ENCODE measurements at regions not wholly inside any gene's neighbourhood (a gene's known extent, or its start where the extent isn't known, plus 50 kb on each side); places are given as distances from the start of the nearest gene placed in this dataset.

DNA sequence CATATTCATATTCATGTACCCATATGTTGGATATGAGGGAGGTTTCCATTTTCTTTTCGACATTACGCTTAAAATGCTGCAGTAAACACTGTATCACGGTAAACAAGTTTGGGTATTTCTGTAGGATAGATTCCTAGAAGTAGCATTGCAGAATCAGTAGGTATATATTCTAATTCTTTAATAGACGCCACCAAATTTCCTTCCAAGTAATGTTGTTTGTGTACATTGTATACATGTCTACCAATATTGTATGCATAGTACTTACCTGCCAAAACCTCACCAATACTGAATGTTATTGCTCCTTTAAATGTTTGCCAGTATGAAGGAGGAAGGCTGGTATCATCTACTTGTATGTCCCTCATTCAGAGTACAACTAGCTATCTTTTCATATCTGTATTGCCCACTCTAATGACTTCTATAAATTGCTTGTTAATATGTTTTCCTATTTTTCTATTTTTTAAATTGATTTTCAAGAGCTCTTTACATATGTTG is 56.1 kb upstream of the ZNF536 start:
- CTCF ChIA-PET, result no interaction called here
- Histone ChIP-seq H3K27ac (no peak overlapping the region), H3K9me3 (peaks cover 6% of the 10 kb centered on the region; the same call in 1 of the 3 replicates), H3K4me3 (no peak overlapping the region), H3K4me2 (no peak overlapping the region), H3K4me1 (no peaks in the 10 kb centered on the region)
- WGBS (ENCODE audit: missing lambda C conversion rate), result 13% methylated on average over 4 of the region's 4 CpGs
- no peak for DNase-seq (ENCODE audit: low read depth in 1 of 2, low spot score in 1 of 2)
- TF ChIP-seq, protein P1, sequence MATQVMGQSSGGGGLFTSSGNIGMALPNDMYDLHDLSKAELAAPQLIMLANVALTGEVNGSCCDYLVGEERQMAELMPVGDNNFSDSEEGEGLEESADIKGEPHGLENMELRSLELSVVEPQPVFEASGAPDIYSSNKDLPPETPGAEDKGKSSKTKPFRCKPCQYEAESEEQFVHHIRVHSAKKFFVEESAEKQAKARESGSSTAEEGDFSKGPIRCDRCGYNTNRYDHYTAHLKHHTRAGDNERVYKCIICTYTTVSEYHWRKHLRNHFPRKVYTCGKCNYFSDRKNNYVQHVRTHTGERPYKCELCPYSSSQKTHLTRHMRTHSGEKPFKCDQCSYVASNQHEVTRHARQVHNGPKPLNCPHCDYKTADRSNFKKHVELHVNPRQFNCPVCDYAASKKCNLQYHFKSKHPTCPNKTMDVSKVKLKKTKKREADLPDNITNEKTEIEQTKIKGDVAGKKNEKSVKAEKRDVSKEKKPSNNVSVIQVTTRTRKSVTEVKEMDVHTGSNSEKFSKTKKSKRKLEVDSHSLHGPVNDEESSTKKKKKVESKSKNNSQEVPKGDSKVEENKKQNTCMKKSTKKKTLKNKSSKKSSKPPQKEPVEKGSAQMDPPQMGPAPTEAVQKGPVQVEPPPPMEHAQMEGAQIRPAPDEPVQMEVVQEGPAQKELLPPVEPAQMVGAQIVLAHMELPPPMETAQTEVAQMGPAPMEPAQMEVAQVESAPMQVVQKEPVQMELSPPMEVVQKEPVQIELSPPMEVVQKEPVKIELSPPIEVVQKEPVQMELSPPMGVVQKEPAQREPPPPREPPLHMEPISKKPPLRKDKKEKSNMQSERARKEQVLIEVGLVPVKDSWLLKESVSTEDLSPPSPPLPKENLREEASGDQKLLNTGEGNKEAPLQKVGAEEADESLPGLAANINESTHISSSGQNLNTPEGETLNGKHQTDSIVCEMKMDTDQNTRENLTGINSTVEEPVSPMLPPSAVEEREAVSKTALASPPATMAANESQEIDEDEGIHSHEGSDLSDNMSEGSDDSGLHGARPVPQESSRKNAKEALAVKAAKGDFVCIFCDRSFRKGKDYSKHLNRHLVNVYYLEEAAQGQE (IDR thresholded peaks at IDR 0.05), result no peak
- no peak for TF ChIP-seq PHF8 (IDR thresholded peaks at IDR 0.05; ENCODE audit: borderline replicate concordance, low read depth)
- no peak for TF ChIP-seq KDM5A (IDR thresholded peaks at IDR 0.05)
- POLR2A ChIA-PET, result interaction anchor here (0.7 kb wide), 1 partner anchor 10 kb away, joined by 3 read pairs; no protein-coding TSS in a partner anchor
- no peak for ATAC-seq
- peak; percentile 73 for FAIRE-seq

DNA sequence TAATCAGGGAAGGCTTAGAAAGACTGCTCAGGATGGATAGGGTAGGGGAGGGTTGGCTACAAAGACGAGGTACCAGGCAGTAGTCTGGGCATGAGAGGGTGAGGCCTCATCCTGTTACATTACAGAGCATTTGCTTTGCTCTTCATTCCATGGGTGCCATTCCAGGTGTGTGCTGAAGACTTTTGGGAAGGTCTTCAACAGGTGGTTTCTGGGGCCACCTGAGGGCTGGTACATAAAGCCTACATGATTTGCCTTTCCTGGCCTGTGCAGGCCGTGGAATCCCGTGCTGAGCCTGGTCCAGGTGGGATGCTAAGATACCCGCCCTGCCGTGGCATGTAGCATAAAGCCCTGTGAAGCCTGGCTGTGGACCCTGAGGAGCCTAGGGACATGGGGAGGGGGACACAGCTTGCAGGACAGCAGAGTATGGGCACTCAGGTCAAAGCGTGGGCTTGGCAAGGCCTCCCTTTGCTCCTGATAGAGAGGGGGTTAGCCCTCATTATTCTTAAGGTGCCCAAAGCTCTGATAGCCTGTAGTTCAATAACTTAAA is 55.6 kb upstream of the ZNF536 start:
- no peak for DNase-seq (ENCODE audit: low read depth in 1 of 2, low spot score in 1 of 2)
- no peak for ATAC-seq
- TF ChIP-seq BHLHE40 (IDR thresholded peaks at IDR 0.05; ENCODE audit: low read depth, low read length) (no peak), MAFK (IDR thresholded peaks at IDR 0.05; ENCODE audit: partially characterized antibody) (no peak)
- TF ChIP-seq, protein P2, sequence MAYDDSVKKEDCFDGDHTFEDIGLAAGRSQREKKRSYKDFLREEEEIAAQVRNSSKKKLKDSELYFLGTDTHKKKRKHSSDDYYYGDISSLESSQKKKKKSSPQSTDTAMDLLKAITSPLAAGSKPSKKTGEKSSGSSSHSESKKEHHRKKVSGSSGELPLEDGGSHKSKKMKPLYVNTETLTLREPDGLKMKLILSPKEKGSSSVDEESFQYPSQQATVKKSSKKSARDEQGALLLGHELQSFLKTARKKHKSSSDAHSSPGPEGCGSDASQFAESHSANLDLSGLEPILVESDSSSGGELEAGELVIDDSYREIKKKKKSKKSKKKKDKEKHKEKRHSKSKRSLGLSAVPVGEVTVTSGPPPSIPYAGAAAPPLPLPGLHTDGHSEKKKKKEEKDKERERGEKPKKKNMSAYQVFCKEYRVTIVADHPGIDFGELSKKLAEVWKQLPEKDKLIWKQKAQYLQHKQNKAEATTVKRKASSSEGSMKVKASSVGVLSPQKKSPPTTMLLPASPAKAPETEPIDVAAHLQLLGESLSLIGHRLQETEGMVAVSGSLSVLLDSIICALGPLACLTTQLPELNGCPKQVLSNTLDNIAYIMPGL (CRISPR knock-in tag; IDR thresholded peaks at IDR 0.05; ENCODE audit: borderline replicate concordance), result no peak
- ChIA-PET CTCF (no interaction called here), POLR2A (interaction anchor here (0.7 kb wide), 1 partner anchor 9 kb away, joined by 3 read pairs; no protein-coding TSS in a partner anchor)
- Histone ChIP-seq H3K27ac (no peak overlapping the region), H3K4me3 (no peak overlapping the region), H3K4me1 (no peaks in the 10 kb centered on the region), H3K9me3 (peaks cover 6% of the 10 kb centered on the region; the same call in 1 of the 3 replicates), H3K4me2 (no peak overlapping the region)
- FAIRE-seq, result no peak
- 17% methylated on average over 6 of the region's 6 CpGs for WGBS (ENCODE audit: missing lambda C conversion rate)

DNA sequence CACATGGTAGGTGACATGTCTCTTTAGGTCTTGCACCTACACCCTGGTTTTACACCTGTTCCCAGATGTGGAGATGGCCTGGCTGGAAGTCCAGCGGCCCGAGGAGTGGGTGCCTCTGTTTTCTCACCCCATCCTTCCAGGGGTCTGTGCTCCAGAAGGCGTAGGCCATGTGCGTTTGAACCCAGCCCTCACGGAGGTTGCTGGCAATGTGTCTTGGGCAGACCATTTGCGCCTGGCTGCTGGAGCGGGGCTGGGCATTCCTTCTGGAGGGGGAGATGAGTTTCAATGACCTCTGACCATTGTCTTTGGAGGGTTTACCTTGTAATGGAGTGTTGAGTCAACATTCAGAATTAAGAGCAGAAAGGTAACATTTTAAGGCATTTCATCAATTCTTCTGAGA is 54.8 kb upstream of the ZNF536 start:
- Histone ChIP-seq H3K4me2 (no peak overlapping the region), H3K4me1 (no peaks in the 10 kb centered on the region), H3K4me3 (no peak overlapping the region), H3K27ac (no peak overlapping the region), H3K9me3 (peaks cover 6% of the 10 kb centered on the region; the same call in 1 of the 3 replicates)
- POLR2A ChIA-PET, result no interaction called here
- FAIRE-seq (peak; percentile 76), ATAC-seq (no peak), DNase-seq (ENCODE audit: low read depth in 1 of 2, low spot score in 1 of 2) (no peak)
- CTCF ChIA-PET, result no interaction called here
- TF ChIP-seq TP53 (CRISPR knock-in tag; IDR thresholded peaks at IDR 0.05) (no peak), SREBF2 (IDR thresholded peaks at IDR 0.05) (no peak), RCOR1 (IDR thresholded peaks at IDR 0.05; ENCODE audit: low read depth, low read length) (no peak), CBX8 (IDR thresholded peaks at IDR 0.05) (no peak), NFE2L2 (conservative IDR thresholded peaks at IDR 0.05; ENCODE audit: low read length) (no peak), JUN (IDR thresholded peaks at IDR 0.05) (no peak), SMC3 (IDR thresholded peaks at IDR 0.05) (no peak), HEYL (CRISPR knock-in tag; IDR thresholded peaks at IDR 0.05) (no peak), EHF (CRISPR knock-in tag; IDR thresholded peaks at IDR 0.05) (no peak), FOSB (CRISPR knock-in tag; IDR thresholded peaks at IDR 0.05) (no peak), CHD4 (IDR thresholded peaks at IDR 0.05; ENCODE audit: borderline replicate concordance) (no peak), RNF2 (IDR thresholded peaks at IDR 0.05; ENCODE audit: borderline replicate concordance, low read depth) (no peak), HDAC2 (IDR thresholded peaks at IDR 0.05) (no peak), NR3C1 (IDR thresholded peaks at IDR 0.05) (no peak), POLR2A (IDR thresholded peaks at IDR 0.05; ENCODE audit: low read length) (no peak), HOXB5 (CRISPR knock-in tag; IDR thresholded peaks at IDR 0.05) (no peak), MAFK (IDR thresholded peaks at IDR 0.05; ENCODE audit: partially characterized antibody) (no peak), ESRRA (IDR thresholded peaks at IDR 0.05; ENCODE audit: borderline replicate concordance, low read length) (no peak)
- TF ChIP-seq, protein P3, sequence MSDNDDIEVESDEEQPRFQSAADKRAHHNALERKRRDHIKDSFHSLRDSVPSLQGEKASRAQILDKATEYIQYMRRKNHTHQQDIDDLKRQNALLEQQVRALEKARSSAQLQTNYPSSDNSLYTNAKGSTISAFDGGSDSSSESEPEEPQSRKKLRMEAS (IDR thresholded peaks at IDR 0.05), result no peak
- 14% methylated on average over 7 of the region's 7 CpGs for WGBS (ENCODE audit: missing lambda C conversion rate)

Measured in A549 (cell line).